HCT116 (cell line): ENCODE measurements at regions not wholly inside any gene's neighbourhood (a gene's known extent, or its start where the extent isn't known, plus 50 kb on each side); places are given as distances from the start of the nearest gene placed in this dataset.

Experiments
- ATAC-seq: fragments of 200-7000 bp; cut with Tn5 transposase; 2 replicates; pipeline ENCODE4 v1.9.1; 2020; ENCODE audit warnings: mild to moderate bottlenecking, moderate library complexity
- BruUV-seq: library from RNA; stranded (reverse); fragments of 400-500 nt; replicated peaks from 2 replicates; lab custom pipeline; 2021; lab: Mats Ljungman, UMichigan
- CTCF ChIA-PET: fragments of 300-600 bp; sonication (Branson Sonifier 250); formaldehyde crosslinking; loops from one replicate; lab custom pipeline; 2021; ENCODE audit warnings: antibody characterized with exemption; lab: Charles Lee
- POLR2A ChIA-PET: fragments of 300-600, 350-600 bp; sonication (Branson Sonifier 250); formaldehyde crosslinking; loops from one replicate; lab custom pipeline; 2021; ENCODE audit warnings: antibody characterized with exemption; lab: Charles Lee
- RAD21 ChIA-PET, 2 experiments: fragments of 300-600 bp; sonication (Branson Sonifier 250); formaldehyde crosslinking; loops; one replicate each; lab custom pipeline; 2023; ENCODE audit warnings: low total read pairs in 2 of 2; ENCODE audit not compliant: uncharacterized antibody in 2 of 2, unreplicated experiment in 2 of 2, low non-redundant PET in 1 of 2; lab: Charles Lee
- DNase-seq: peaks from one replicate; pipeline ENCODE4 v3.0.0-alpha.2; 2010; ENCODE audit warnings: low read depth, low spot score
- H2AFZ ChIP-seq: fragments of 200-600 bp; shearing (Covaris generic), sonication (generic); 2 replicates; pipeline ENCODE4 v1.6.1; 2017; ENCODE audit warnings: low read depth, mixed run types, mixed read lengths, antibody characterized with exemption, low read length; ENCODE audit not compliant: poor library complexity, severe bottlenecking
- H3K27ac ChIP-seq: 2 replicates; pipeline ENCODE4 v1.5.1; 2012; ENCODE audit warnings: low read depth, low read length
- H3K27me3 ChIP-seq: fragments of 200-600 bp; sonication (generic); 2 replicates; pipeline ENCODE4 v1.6.1; 2016; ENCODE audit warnings: mixed run types, low read length, mixed read lengths; ENCODE audit not compliant: insufficient read depth
- H3K36me3 ChIP-seq, 2 experiments: fragments of 200-500 bp in 1 of 2; fragments of 200-600 bp in 1 of 2; sonication (Bioruptor generic) in 1 of 2; sonication (generic) in 1 of 2; 2 replicates each; pipeline versions ENCODE4 v1.5.1 to v1.6.1; 2014 to 2016; ENCODE audit warnings: low read length in 2 of 2, inconsistent platforms in 1 of 2, mixed read lengths in 1 of 2, mixed run types in 1 of 2; ENCODE audit not compliant: insufficient read depth in 2 of 2, control insufficient read depth in 1 of 2
- H3K4me1 ChIP-seq, 2 experiments: fragments of 200-600 bp in 1 of 2; sonication (generic) in 1 of 2; 2 replicates each; pipeline versions ENCODE4 v1.5.1 to v1.6.1; 2012 to 2017; ENCODE audit warnings: low read length in 2 of 2, inconsistent platforms in 1 of 2, mild to moderate bottlenecking in 1 of 2, mixed read lengths in 1 of 2, mixed run types in 1 of 2, moderate library complexity in 1 of 2; ENCODE audit not compliant: insufficient read depth in 2 of 2, control insufficient read depth in 1 of 2
- H3K4me2 ChIP-seq: fragments of 200-600 bp; sonication (generic); 2 replicates; pipeline ENCODE4 v1.6.1; 2017; ENCODE audit warnings: mixed run types, low read length, mixed read lengths
- H3K4me3 ChIP-seq, 2 experiments: fragments of 200-600 bp in 1 of 2; sonication (generic) in 1 of 2; replicated peaks in 1 of 2; 2 replicates each; pipeline ENCODE4 v1.5.1; 2011 to 2016; ENCODE audit warnings: low read length in 2 of 2, control low read depth in 1 of 2, low read depth in 1 of 2, mild to moderate bottlenecking in 1 of 2, mixed read lengths in 1 of 2, mixed run types in 1 of 2
- H3K79me2 ChIP-seq: fragments of 200-600 bp; sonication (generic); 2 replicates; pipeline ENCODE4 v1.6.1; 2017; ENCODE audit warnings: mild to moderate bottlenecking, mixed run types, low read length, moderate library complexity, mixed read lengths; ENCODE audit not compliant: insufficient read depth
- H3K9ac ChIP-seq: fragments of 200-600 bp; sonication (generic); 2 replicates; pipeline ENCODE4 v1.6.1; 2016; ENCODE audit warnings: low read length, mixed read lengths
- H3K9me2 ChIP-seq: fragments of 200-600 bp; sonication (generic), shearing (Covaris generic); 2 replicates; pipeline ENCODE4 v1.6.1; 2017; ENCODE audit warnings: mixed run types, mild to moderate bottlenecking, moderate library complexity; ENCODE audit not compliant: insufficient read depth
- H3K9me3 ChIP-seq, 2 experiments: fragments of 200-500 bp in 1 of 2; fragments of 200-600 bp in 1 of 2; sonication (Bioruptor generic) in 1 of 2; sonication (generic) in 1 of 2; 2 replicates each; pipeline ENCODE4 v1.6.1; 2014 to 2017; ENCODE audit warnings: low read length in 2 of 2, mixed read lengths in 2 of 2, inconsistent platforms in 1 of 2, low read depth in 1 of 2, mild to moderate bottlenecking in 1 of 2, mixed run types in 1 of 2, moderate library complexity in 1 of 2; ENCODE audit not compliant: control insufficient read depth in 1 of 2, insufficient read depth in 1 of 2
- H4K20me1 ChIP-seq: fragments of 200-600 bp; sonication (generic), shearing (Covaris generic); 2 replicates; pipeline ENCODE4 v1.6.1; 2017; ENCODE audit warnings: mixed run types, mild to moderate bottlenecking, moderate library complexity; ENCODE audit not compliant: insufficient read depth
- CBX3 ChIP-seq: IDR thresholded peaks from 2 replicates; pipeline ENCODE4 v1.6.1; 2012; ENCODE audit warnings: low read depth
- EZH2 ChIP-seq: fragments of 200-600 bp; sonication (generic); IDR thresholded peaks from 2 replicates; pipeline ENCODE4 v1.6.1; 2017; ENCODE audit warnings: antibody characterized with exemption, mixed run types
- EZH2phosphoT487 ChIP-seq: fragments of 200-600 bp; IDR thresholded peaks from 2 replicates; pipeline ENCODE4 v1.6.1; 2018; ENCODE audit warnings: antibody characterized with exemption, borderline replicate concordance
- SIN3A ChIP-seq: IDR thresholded peaks from 2 replicates; pipeline ENCODE4 v1.6.1; 2012; ENCODE audit warnings: low read depth
- SP1 ChIP-seq: IDR thresholded peaks from 2 replicates; pipeline ENCODE4 v1.6.1; 2012; ENCODE audit warnings: low read depth
- ZBTB33 ChIP-seq: IDR thresholded peaks from 2 replicates; pipeline ENCODE4 v1.6.1; 2011; ENCODE audit warnings: mild to moderate bottlenecking, low read length, moderate library complexity; ENCODE audit not compliant: insufficient replicate concordance; ENCODE audit errors: extremely low read depth
- intact Hi-C: fragments of 100-400 bp; cut with micrococcal nuclease; formaldehyde crosslinking; loops from 2 replicates; pipeline ENCODE4 v1.10.0; 2022
- TF ChIP-seq, protein P1 (sequence below), 3 experiments: fragments of 200-600 bp in 1 of 3; sonication (generic) in 1 of 3; IDR thresholded peaks in 2 of 3; conservative IDR thresholded peaks in 1 of 3; 2 replicates each; pipeline ENCODE4 v1.5.1; 2012 to 2017; ENCODE audit warnings: low read depth in 2 of 3, low read length in 2 of 3, antibody characterized with exemption in 1 of 3, borderline replicate concordance in 1 of 3, control low read depth in 1 of 3, mild to moderate bottlenecking in 1 of 3, mixed read lengths in 1 of 3, mixed run types in 1 of 3, moderate library complexity in 1 of 3; ENCODE audit not compliant: insufficient read depth in 1 of 3
- TF ChIP-seq, protein P2 (sequence below): IDR thresholded peaks from 2 replicates; pipeline ENCODE4 v1.6.1; 2012; ENCODE audit warnings: low read depth
- TF ChIP-seq, protein P3 (sequence below): IDR thresholded peaks from 2 replicates; pipeline ENCODE4 v1.6.1; 2012

GRCh38 chr12:30153981-30154380 is 370.2 kb upstream of the TMTC1 start:
- TF ChIP-seq EZH2phosphoT487 = no peak
- H2AFZ ChIP-seq = no peak overlapping the region
- H3K4me1 ChIP-seq = no peaks in the 10 kb centered on the region
- ATAC-seq = no peak
- BruUV-seq = no TSS peak
- CTCF ChIA-PET = no interaction called here
- H3K27ac ChIP-seq = no peak overlapping the region
- RAD21 ChIA-PET = no interaction called here
- intact Hi-C loops = no loop called here
- H3K9me3 ChIP-seq = no peaks in the 10 kb centered on the region
- DNase-seq = no peak
- no peaks in the 10 kb centered on the region; the same call in 1 of the 2 replicates for H3K27me3 ChIP-seq
- no peaks in the 10 kb centered on the region for H4K20me1 ChIP-seq
- H3K4me3 ChIP-seq = no peak overlapping the region
- no peak overlapping the region for H3K4me2 ChIP-seq
- no peaks in the 10 kb centered on the region for H3K79me2 ChIP-seq
- H3K36me3 ChIP-seq = no peaks in the 10 kb centered on the region
- H3K9me2 ChIP-seq = no peaks in the 10 kb centered on the region
- no peak overlapping the region for H3K9ac ChIP-seq
- POLR2A ChIA-PET = no interaction called here

DNA sequence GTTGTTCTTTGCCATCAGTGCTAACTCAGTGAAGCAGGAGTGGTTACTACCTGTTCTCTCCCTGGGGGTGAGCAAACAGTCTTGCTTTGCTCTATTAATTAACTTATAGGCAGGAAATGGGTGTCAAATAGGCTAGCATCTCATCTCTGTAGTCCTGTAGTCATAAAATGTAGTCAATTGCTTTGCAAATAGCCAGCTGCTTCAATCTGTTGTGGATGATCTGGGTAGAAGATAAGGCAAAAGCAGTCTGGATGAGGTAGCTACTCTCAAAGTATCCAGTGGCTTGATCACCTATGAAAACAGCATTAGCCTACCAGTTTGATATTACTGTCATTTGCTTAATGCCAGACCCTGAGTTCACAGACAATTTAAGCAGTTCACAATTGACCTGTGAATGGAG is 369.0 kb upstream of the TMTC1 start:
- Histone ChIP-seq H3K27me3 (no peaks in the 10 kb centered on the region; the same call in 1 of the 2 replicates), H3K4me1 (no peaks in the 10 kb centered on the region), H3K9me2 (no peaks in the 10 kb centered on the region), H3K79me2 (no peaks in the 10 kb centered on the region), H3K36me3 (no peaks in the 10 kb centered on the region), H3K4me2 (no peak overlapping the region), H2AFZ (no peak overlapping the region), H4K20me1 (no peaks in the 10 kb centered on the region), H3K9ac (no peak overlapping the region), H3K9me3 (no peaks in the 10 kb centered on the region), H3K27ac (no peak overlapping the region), H3K4me3 (no peak overlapping the region)
- intact Hi-C loops = no loop called here
- POLR2A ChIA-PET = no interaction called here
- no TSS peak for BruUV-seq
- RAD21 ChIA-PET = no interaction called here
- TF ChIP-seq EZH2 = no peak
- no peak for TF ChIP-seq CBX3
- no peak for TF ChIP-seq SIN3A
- TF ChIP-seq, protein P1, sequence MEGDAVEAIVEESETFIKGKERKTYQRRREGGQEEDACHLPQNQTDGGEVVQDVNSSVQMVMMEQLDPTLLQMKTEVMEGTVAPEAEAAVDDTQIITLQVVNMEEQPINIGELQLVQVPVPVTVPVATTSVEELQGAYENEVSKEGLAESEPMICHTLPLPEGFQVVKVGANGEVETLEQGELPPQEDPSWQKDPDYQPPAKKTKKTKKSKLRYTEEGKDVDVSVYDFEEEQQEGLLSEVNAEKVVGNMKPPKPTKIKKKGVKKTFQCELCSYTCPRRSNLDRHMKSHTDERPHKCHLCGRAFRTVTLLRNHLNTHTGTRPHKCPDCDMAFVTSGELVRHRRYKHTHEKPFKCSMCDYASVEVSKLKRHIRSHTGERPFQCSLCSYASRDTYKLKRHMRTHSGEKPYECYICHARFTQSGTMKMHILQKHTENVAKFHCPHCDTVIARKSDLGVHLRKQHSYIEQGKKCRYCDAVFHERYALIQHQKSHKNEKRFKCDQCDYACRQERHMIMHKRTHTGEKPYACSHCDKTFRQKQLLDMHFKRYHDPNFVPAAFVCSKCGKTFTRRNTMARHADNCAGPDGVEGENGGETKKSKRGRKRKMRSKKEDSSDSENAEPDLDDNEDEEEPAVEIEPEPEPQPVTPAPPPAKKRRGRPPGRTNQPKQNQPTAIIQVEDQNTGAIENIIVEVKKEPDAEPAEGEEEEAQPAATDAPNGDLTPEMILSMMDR (IDR thresholded peaks at IDR 0.05 in 2 of 3, conservative IDR thresholded peaks at IDR 0.05 in 1 of 3; ENCODE audit: borderline replicate concordance in 1 of 3, insufficient read depth in 1 of 3, low read depth in 2 of 3, low read length in 2 of 3) = no peak
- no peak for TF ChIP-seq SP1
- TF ChIP-seq, protein P2, sequence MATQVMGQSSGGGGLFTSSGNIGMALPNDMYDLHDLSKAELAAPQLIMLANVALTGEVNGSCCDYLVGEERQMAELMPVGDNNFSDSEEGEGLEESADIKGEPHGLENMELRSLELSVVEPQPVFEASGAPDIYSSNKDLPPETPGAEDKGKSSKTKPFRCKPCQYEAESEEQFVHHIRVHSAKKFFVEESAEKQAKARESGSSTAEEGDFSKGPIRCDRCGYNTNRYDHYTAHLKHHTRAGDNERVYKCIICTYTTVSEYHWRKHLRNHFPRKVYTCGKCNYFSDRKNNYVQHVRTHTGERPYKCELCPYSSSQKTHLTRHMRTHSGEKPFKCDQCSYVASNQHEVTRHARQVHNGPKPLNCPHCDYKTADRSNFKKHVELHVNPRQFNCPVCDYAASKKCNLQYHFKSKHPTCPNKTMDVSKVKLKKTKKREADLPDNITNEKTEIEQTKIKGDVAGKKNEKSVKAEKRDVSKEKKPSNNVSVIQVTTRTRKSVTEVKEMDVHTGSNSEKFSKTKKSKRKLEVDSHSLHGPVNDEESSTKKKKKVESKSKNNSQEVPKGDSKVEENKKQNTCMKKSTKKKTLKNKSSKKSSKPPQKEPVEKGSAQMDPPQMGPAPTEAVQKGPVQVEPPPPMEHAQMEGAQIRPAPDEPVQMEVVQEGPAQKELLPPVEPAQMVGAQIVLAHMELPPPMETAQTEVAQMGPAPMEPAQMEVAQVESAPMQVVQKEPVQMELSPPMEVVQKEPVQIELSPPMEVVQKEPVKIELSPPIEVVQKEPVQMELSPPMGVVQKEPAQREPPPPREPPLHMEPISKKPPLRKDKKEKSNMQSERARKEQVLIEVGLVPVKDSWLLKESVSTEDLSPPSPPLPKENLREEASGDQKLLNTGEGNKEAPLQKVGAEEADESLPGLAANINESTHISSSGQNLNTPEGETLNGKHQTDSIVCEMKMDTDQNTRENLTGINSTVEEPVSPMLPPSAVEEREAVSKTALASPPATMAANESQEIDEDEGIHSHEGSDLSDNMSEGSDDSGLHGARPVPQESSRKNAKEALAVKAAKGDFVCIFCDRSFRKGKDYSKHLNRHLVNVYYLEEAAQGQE = no peak
- TF ChIP-seq, protein P3, sequence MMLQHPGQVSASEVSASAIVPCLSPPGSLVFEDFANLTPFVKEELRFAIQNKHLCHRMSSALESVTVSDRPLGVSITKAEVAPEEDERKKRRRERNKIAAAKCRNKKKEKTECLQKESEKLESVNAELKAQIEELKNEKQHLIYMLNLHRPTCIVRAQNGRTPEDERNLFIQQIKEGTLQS = no peak
- no peak for TF ChIP-seq ZBTB33
- DNase-seq (no peak), ATAC-seq (no peak)
- CTCF ChIA-PET = no interaction called here
